Loucy (cell line): ENCODE measurements at regions not wholly inside any gene's neighbourhood (a gene's known extent, or its start where the extent isn't known, plus 50 kb on each side); places are given as distances from the start of the nearest gene placed in this dataset.

Experiments
- CTCF ChIP-seq: fragments of 200-600 bp; sonication (generic); conservative IDR thresholded peaks from 2 replicates; pipeline ENCODE4 v1.5.1; 2014; ENCODE audit warnings: mild to moderate bottlenecking, antibody characterized with exemption, low read length
- EZH2phosphoT487 ChIP-seq: fragments of 200-600 bp; IDR thresholded peaks from 2 replicates; pipeline ENCODE4 v1.6.1; 2018; ENCODE audit warnings: antibody characterized with exemption, mild to moderate bottlenecking, moderate library complexity, borderline replicate concordance

- TF ChIP-seq EZH2phosphoT487 (no peak), CTCF (no peak)
Observed at GRCh38 chr14:106302661-106303060, 776.3 kb downstream of the TMEM121 start.
